GM23338 (cell line): ENCODE measurements at regions not wholly inside any gene's neighbourhood (a gene's known extent, or its start where the extent isn't known, plus 50 kb on each side); places are given as distances from the start of the nearest gene placed in this dataset.

Experiments
- ATAC-seq: fragments of 200-7000 bp; cut with Tn5 transposase; 3 replicates; pipeline ENCODE4 v1.9.1; 2020
- DNase-seq: peaks from one replicate; pipeline ENCODE4 v3.0.0-alpha.2; 2015; ENCODE audit warnings: low spot score
- H2AFZ ChIP-seq: fragments of 200-600 bp; sonication (generic); 2 replicates; pipeline ENCODE4 v1.8.0; 2016; ENCODE audit warnings: antibody characterized with exemption, mild to moderate bottlenecking, moderate library complexity
- H3F3A ChIP-seq: fragments of 200-600 bp; sonication (generic); replicated peaks from 2 replicates; pipeline ENCODE4 v1.8.0; 2017; ENCODE audit warnings: antibody characterized with exemption, mixed run types, low read depth
- H3K27ac ChIP-seq: fragments of 200-600 bp; sonication (generic); 2 replicates; pipeline ENCODE4 v1.6.1; 2016; ENCODE audit warnings: low read depth
- H3K27me3 ChIP-seq: fragments of 200-600 bp; sonication (generic); 2 replicates; pipeline ENCODE4 v1.8.0; 2016; ENCODE audit warnings: mild to moderate bottlenecking, mixed run types, moderate library complexity; ENCODE audit not compliant: insufficient read depth
- H3K36me3 ChIP-seq: fragments of 200-600 bp; sonication (generic); 2 replicates; pipeline ENCODE4 v1.8.0; 2016; ENCODE audit warnings: mild to moderate bottlenecking; ENCODE audit not compliant: insufficient read depth
- H3K4me1 ChIP-seq: fragments of 200-600 bp; sonication (generic); 2 replicates; pipeline ENCODE4 v1.8.0; 2016; ENCODE audit warnings: mild to moderate bottlenecking, moderate library complexity; ENCODE audit not compliant: insufficient read depth
- H3K4me2 ChIP-seq: fragments of 200-600 bp; sonication (generic); 2 replicates; pipeline ENCODE4 v1.7.1; 2017; ENCODE audit warnings: mixed run types
- H3K4me3 ChIP-seq: fragments of 200-600 bp; sonication (generic); 2 replicates; pipeline ENCODE4 v1.6.1; 2016; ENCODE audit warnings: mixed run types
- H3K79me2 ChIP-seq: fragments of 200-600 bp; sonication (generic); replicated peaks from 2 replicates; pipeline ENCODE4 v1.8.0; 2017; ENCODE audit warnings: mild to moderate bottlenecking; ENCODE audit not compliant: insufficient read depth
- H3K9me2 ChIP-seq: fragments of 200-600 bp; sonication (generic); 2 replicates; pipeline ENCODE4 v1.8.0; 2017; ENCODE audit not compliant: insufficient read depth
- H4K20me1 ChIP-seq: fragments of 200-600 bp; sonication (generic); replicated peaks from 2 replicates; pipeline ENCODE4 v1.8.0; 2017; ENCODE audit warnings: mild to moderate bottlenecking; ENCODE audit not compliant: insufficient read depth
- H3K27ac Mint-ChIP-seq: 2 replicates; pipeline ENCODE4 v1.8.0; 2020; ENCODE audit warnings: inconsistent platforms, mild to moderate bottlenecking, moderate library complexity, mixed read lengths
- H3K27me3 Mint-ChIP-seq: 3 replicates; pipeline ENCODE4 v1.8.0; 2022; ENCODE audit warnings: low read depth, mild to moderate bottlenecking, moderate library complexity, mixed read lengths, inconsistent platforms; ENCODE audit not compliant: insufficient read depth, poor library complexity
- H3K36me3 Mint-ChIP-seq: 3 replicates; pipeline ENCODE4 v1.8.0; 2021; ENCODE audit warnings: low read depth, mild to moderate bottlenecking, inconsistent platforms, moderate library complexity, mixed read lengths
- H3K4me1 Mint-ChIP-seq: 3 replicates; pipeline ENCODE4 v1.8.0; 2020; ENCODE audit warnings: mild to moderate bottlenecking, inconsistent platforms, mixed read lengths
- H3K4me3 Mint-ChIP-seq: 3 replicates; pipeline ENCODE4 v1.8.0; 2021; ENCODE audit warnings: moderate library complexity, mild to moderate bottlenecking, inconsistent platforms, mixed read lengths
- H3K9me3 Mint-ChIP-seq: 3 replicates; pipeline ENCODE4 v1.8.0; 2020; ENCODE audit warnings: moderate library complexity, mild to moderate bottlenecking, inconsistent platforms, mixed read lengths
- CREB1 ChIP-seq: fragments of 250-450 bp; sonication (Bioruptor Pico); IDR thresholded peaks from 2 replicates; pipeline ENCODE4 v1.5.0; 2020; ENCODE audit warnings: low read depth, mild to moderate bottlenecking, moderate library complexity
- CTCF ChIP-seq, 2 experiments: fragments of 200-600 bp in 1 of 2; sonication (generic) in 1 of 2; conservative IDR thresholded peaks; 2 replicates each; pipeline versions ENCODE4 v1.5.1 to v1.6.1; 2016 to 2017; ENCODE audit warnings: antibody characterized with exemption in 2 of 2, low read depth in 2 of 2, mild to moderate bottlenecking in 2 of 2, moderate library complexity in 1 of 2
- ETS1 ChIP-seq: IDR thresholded peaks from 2 replicates; pipeline ENCODE4 v1.6.1; 2016; ENCODE audit warnings: antibody characterized with exemption
- EZH2 ChIP-seq: fragments of 200-600 bp; sonication (generic); IDR thresholded peaks from one replicate; pipeline ENCODE4 v1.8.0; 2017; ENCODE audit warnings: antibody characterized with exemption, mild to moderate bottlenecking, low read depth; ENCODE audit not compliant: unreplicated experiment
- EZH2phosphoT487 ChIP-seq: fragments of 200-600 bp; sonication (generic); IDR thresholded peaks from one replicate; pipeline ENCODE4 v1.8.1; 2018; ENCODE audit warnings: antibody characterized with exemption; ENCODE audit not compliant: unreplicated experiment
- JUNB ChIP-seq: IDR thresholded peaks from one replicate; pipeline ENCODE4 v1.6.1; 2016; ENCODE audit warnings: antibody characterized with exemption; ENCODE audit not compliant: unreplicated experiment
- NANOG ChIP-seq: IDR thresholded peaks from 2 replicates; pipeline ENCODE4 v1.6.1; 2016; ENCODE audit warnings: antibody characterized with exemption, borderline replicate concordance
- POLR2AphosphoS5 ChIP-seq: IDR thresholded peaks from 2 replicates; pipeline ENCODE4 v1.6.1; 2016; ENCODE audit warnings: antibody characterized with exemption, low read depth
- REST ChIP-seq: IDR thresholded peaks from one replicate; pipeline ENCODE4 v1.6.1; 2018; ENCODE audit warnings: antibody characterized with exemption; ENCODE audit not compliant: unreplicated experiment
- STAT1 ChIP-seq: IDR thresholded peaks from one replicate; pipeline ENCODE4 v1.6.1; 2016; ENCODE audit warnings: antibody characterized with exemption; ENCODE audit not compliant: unreplicated experiment
- ZNF114 ChIP-seq: fragments of 250-450 bp; sonication (Bioruptor Pico); IDR thresholded peaks from 2 replicates; pipeline ENCODE4 v1.5.0; 2020; ENCODE audit warnings: mild to moderate bottlenecking, moderate library complexity
- ZNF331 ChIP-seq: fragments of 250-450 bp; sonication (Bioruptor Pico); IDR thresholded peaks from 2 replicates; pipeline ENCODE4 v1.5.0; 2020; ENCODE audit warnings: low read depth, mild to moderate bottlenecking, moderate library complexity
- ZNF462 ChIP-seq: fragments of 250-450 bp; sonication (Bioruptor Pico); IDR thresholded peaks from 2 replicates; pipeline ENCODE4 v1.5.0; 2020; ENCODE audit warnings: mild to moderate bottlenecking, moderate library complexity

- Histone ChIP-seq H3K36me3 (no peaks in the 10 kb centered on the region), H3K4me1 (no peaks in the 10 kb centered on the region), H4K20me1 (no peaks in the 10 kb centered on the region), H3K27me3 (no peaks in the 10 kb centered on the region), H3K9me2 (peaks cover 11% of the 10 kb centered on the region), H3K4me2 (no peak overlapping the region), H3F3A (no peaks in the 10 kb centered on the region), H3K27ac (no peak overlapping the region), H3K4me3 (no peak overlapping the region), H2AFZ (no peak overlapping the region), H3K79me2 (no peaks in the 10 kb centered on the region)
- H3K27ac Mint-ChIP-seq = no peak overlapping the region
- no peak for DNase-seq
- no peaks in the 10 kb centered on the region for H3K27me3 Mint-ChIP-seq
- no peaks in the 10 kb centered on the region; the same call in 2 of the 3 replicates for H3K9me3 Mint-ChIP-seq
- peak; percentile 61 for ATAC-seq
- TF ChIP-seq REST (no peak), CTCF (conservative IDR thresholded peaks at IDR 0.05; ENCODE audit: low read depth in 2 of 2) (no peak), ZNF462 (no peak), EZH2phosphoT487 (no peak), ETS1 (no peak), EZH2 (no peak), CREB1 (no peak), POLR2AphosphoS5 (no peak), ZNF114 (no peak), ZNF331 (no peak), JUNB (no peak), NANOG (no peak), STAT1 (no peak)
- H3K4me3 Mint-ChIP-seq = no peak overlapping the region
- H3K4me1 Mint-ChIP-seq = peaks cover 2% of the 10 kb centered on the region; the same call in 1 of the 3 replicates
- no peaks in the 10 kb centered on the region; the same call in 2 of the 3 replicates for H3K36me3 Mint-ChIP-seq
Measured at GRCh38 chr2:122205641-122206040, 450.2 kb downstream of the TSN start.
